ENCODE measurements at regions not wholly inside any gene's neighbourhood (a gene's known extent, or its start where the extent isn't known, plus 50 kb on each side); places are given as distances from the start of the nearest gene placed in this dataset.
"Not testable (repeated sequence)": the region's sequence is repeated elsewhere in the genome, so short reads cannot be mapped to it uniquely, and the experiment has no call there.

- peak; percentile 62 for DNase-seq
Measured at GRCh38 chr12:23204933-23205778, 580.2 kb downstream of the ETNK1 start.

DNA sequence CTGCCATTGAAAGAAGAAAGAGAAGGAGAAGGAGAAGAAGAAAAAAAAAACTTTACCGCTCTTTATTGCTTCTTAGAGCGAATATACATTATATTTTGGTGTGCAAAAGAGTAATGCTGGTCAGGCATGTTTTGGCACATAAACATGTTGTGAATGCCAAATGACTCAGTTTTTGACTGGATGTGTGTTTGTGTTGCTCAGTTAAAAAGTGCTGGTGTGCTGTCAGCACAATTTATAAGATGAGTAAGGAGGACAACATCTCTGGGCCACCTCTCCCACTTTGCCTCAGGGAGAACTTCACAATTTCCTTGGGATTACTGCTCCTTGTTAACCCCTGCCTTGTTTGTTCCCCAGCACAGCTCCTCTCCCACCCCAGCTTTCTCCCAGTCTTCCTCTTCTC lies 584.8 kb downstream of the ETNK1 start:
- no peak for DNase-seq

GRCh38 chr12:23210573-23210972 lies 585.6 kb downstream of the ETNK1 start:
- no peak for DNase-seq

GRCh38 chr12:23211384-23212320 lies 586.7 kb downstream of the ETNK1 start:
- no peak for DNase-seq

GRCh38 chr12:23217158-23217557 lies 592.2 kb downstream of the ETNK1 start:
- no peak for DNase-seq

DNA sequence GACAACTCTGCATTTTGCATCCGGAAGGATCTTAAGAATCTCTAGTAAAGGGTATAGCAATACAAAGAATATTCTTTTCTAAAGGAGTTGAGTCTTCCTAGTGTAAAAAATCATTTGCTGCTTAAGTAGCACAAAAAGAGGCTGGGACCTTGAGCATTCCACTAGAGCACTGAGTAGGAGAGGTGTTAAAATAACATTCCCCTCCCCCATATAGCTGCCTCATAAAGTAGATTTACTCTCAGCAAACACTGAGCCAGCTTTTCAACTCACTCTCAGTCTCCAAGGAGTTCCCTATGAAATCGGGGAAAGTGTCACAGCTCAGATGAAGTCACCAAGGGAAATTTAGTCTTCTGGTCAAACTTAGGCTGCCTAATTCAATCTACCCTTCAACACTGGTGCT lies 592.7 kb downstream of the ETNK1 start:
- no peak for DNase-seq

- DNase-seq = no peak
Measured at GRCh38 chr12:23221066-23221465, 596.1 kb downstream of the ETNK1 start.

GRCh38 chr12:23221926-23222325 lies 597.0 kb downstream of the ETNK1 start:
- no peak for DNase-seq

GRCh38 chr12:23222801-23223200 lies 597.8 kb downstream of the ETNK1 start:
- DNase-seq = no peak

DNA sequence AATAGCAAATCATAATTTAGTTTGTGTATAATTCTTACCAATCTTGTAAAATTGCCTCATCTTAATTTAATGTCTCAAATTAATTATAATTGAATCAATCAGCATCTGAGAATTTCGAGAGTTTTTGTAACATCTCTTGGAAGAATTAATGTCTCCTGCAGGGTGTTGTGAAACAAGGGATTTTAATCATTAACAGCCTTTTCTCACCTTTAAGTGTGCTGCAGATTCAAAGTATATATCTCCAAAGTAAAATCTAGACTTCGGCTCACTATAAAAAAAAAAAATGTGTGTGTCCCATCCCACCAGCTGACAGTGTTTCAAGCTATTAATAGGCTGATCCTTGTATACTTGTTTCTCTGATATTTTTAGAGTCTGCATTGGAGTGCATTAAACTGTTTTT lies 603.1 kb downstream of the ETNK1 start:
- no peak for DNase-seq

DNA sequence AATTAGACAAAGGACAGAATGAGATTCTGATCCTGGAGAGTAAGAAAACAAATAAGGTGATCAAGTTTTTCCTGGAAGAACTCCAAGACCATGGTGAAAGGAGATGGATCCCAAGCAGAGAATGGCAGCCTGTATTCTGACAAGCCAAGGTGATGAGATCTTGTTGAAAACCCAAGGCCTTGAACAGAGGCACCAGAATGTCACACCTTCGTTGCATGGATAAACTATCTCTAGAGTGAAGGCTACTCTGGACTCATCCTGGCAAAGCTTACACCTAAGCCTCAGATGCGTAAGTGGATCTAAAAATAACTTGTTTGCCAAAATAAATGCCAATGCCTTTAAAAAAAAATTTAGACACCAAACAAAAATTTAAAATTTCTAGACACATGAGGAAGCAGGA lies 605.9 kb downstream of the ETNK1 start:
- no peak for DNase-seq

DNA sequence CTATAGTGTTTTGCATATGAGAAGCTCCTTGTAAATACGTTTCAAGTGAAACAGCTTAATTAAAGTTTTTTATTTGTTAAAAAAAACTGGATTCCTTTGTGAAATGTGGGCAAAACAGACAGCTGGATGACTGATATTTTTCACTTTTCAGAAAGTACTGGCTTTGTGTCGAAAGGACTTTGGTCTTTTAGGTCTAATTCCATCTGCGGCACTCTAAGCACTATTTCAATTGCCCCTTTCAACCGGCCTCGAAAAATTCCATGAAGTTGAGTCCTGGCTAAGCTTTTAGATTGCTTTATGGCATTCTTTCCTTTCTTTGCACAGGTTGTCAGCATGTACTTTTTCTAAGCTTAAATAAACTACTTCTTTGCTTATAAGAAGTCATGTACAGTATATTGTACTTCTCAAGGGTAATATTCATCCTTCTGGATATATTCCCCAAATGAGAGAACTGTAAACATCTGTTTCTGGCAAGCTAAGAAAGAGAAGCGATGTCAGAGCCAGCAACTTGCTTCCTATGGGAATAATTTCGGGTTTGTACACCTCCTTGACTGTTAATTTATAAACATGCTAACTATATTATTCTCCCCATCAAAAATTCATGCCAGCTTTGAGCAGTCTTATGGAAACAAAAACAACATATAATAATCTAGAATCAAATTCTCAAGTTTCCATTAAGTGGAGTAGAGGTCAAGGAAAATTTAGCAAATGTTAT lies 611.3 kb downstream of the ETNK1 start:
- DNase-seq = no peak

DNA sequence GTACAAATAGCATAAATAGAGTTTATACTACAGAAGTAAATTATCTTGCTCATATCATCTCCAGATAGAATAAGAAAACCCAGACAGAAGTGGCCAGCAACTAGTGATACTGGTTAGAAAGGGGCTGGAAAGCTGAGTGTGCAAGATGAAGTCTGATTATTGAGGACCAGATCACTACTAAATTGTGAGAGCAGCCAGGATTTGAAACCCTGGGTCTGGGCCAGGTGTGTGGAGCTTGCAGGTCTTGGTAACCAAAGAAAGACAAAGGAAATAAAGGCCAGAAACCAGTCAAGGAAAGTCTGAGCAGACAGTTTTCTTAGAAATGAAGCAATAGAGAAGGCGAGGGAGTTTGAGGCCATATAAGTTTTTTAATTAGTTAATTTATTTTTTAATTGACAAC lies 611.8 kb downstream of the ETNK1 start:
- DNase-seq = no peak

- no peak for DNase-seq
Measured at GRCh38 chr12:23238190-23238589, 613.2 kb downstream of the ETNK1 start.

DNA sequence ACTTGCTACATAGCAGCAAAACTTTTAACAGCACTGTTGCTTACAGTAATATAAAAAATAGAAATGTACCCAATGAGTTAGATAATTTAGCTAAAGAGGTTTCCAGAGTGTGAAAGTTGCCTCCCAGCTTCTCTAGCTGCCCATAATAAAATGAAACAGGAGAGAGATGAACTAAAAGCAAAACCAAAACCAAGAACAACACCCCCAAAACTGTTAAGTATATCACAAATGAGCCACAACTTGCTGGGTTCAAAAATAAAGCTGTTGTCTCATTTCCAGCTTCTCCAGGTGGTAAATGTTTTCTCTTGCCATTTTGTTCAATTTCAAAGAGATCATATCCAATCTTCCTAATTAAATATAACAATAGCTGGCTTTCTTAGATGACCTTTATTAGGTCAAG lies 614.0 kb downstream of the ETNK1 start:
- DNase-seq = no peak

- no peak for DNase-seq
Measured at GRCh38 chr12:23245186-23245585, 620.2 kb downstream of the ETNK1 start.

DNA sequence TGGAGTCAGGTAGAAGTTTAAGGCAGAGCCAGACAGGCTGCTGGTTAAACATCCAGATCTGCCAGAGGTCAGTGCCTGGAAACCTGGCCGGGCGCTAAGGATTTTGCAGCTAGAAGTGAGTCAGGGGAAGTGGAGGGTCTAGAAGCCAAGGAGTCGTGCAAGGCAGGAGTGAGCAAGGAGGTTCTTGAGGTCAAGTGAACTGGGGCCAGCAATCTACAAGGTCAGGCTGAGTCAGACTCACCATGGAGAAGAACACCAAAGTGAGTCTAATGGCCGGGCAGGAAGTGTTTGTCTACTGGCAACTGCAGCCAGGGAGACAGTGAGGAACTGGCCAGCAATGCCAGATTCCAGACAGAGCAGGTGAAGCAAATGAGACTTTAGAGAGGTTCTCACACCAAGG lies 628.2 kb downstream of the ETNK1 start:
- no peak for DNase-seq

DNA sequence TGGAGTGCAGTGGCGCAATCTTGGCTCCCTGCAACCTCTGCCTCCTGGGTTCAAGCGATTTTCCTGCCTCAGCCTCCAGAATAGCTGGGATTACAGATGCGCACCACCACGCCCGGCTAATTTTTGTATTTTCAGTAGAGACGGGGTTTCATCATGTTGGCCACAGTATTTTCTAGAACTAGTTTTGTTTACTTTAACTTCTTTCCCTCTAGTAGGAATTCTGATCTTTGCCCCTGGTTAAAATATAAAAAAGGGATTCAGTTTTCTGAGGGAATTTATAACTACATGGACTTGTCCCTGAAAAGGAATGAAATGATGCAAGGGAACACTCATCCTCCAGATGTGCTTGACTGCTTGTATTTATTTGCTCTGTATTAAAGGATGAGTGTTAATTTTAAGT lies 628.9 kb downstream of the ETNK1 start:
- not testable (repeated sequence) for DNase-seq

GRCh38 chr12:23259558-23259957 lies 634.6 kb downstream of the ETNK1 start:
- no peak for DNase-seq

GRCh38 chr12:23262670-23263069 lies 637.7 kb downstream of the ETNK1 start:
- DNase-seq = no peak

DNA sequence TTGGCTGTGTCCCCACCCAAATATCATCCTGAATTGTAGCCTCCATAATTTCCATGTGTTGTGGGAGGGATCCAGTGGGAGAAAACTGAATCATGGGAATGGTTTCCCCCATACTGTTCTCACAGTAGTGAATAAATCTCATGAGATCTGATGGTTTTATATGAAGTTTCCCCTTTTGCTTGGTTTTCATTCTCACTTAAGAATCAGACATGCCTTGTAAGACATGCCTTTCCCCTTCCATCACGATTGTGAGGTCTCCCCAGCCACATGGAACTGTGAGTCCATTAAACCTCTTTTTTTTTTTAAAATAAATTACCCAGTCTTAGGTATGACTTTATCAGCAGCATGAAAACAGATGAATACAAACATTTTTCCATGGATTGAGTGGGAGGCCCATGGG lies 652.9 kb downstream of the ETNK1 start:
- DNase-seq = no peak

- no peak for DNase-seq
Measured at GRCh38 chr12:23281295-23281694, 656.3 kb downstream of the ETNK1 start.

DNA sequence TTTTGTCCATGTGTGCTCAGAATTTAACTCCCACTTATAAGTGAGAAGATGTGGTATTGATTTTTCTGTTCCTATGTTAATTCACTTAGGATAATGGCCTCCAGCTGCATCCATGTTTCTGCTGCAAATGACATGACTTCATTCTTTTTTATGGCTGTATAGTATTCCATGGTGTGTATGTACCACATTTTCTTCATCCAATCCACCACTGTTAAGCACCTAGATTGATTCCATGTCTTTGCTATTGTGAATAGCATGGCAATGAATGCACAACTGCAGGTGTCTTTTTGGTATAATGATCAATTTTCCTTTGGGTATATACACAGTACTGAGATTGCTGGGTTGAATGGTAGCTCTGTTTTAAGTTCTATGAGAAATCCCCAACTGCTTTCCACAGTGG lies 657.7 kb downstream of the ETNK1 start:
- DNase-seq = no peak
